HL-60 (cell line): ENCODE measurements at regions not wholly inside any gene's neighbourhood (a gene's known extent, or its start where the extent isn't known, plus 50 kb on each side); places are given as distances from the start of the nearest gene placed in this dataset.

Source experiments
- DNase-seq, 2 experiments: peaks; one replicate each; pipeline ENCODE4 v3.0.0-alpha.2; 2010 to 2020; ENCODE audit warnings: low read depth in 1 of 2, low spot score in 1 of 2
- H3K27ac ChIP-seq: fragments of 250-450 bp; sonication (Bioruptor Pico); replicated peaks from 2 replicates; pipeline ENCODE4 v1.5.1; 2020; ENCODE audit warnings: mild to moderate bottlenecking, moderate library complexity
- H3K27me3 ChIP-seq: fragments of 250-450 bp; sonication (Bioruptor Pico); 2 replicates; pipeline ENCODE4 v1.5.1; 2021; ENCODE audit warnings: mild to moderate bottlenecking, moderate library complexity; ENCODE audit not compliant: insufficient read depth, poor library complexity, severe bottlenecking
- H3K4me3 ChIP-seq: replicated peaks from 2 replicates; pipeline ENCODE4 v1.5.1; 2011; ENCODE audit warnings: mild to moderate bottlenecking, control low read depth, low read length; ENCODE audit not compliant: insufficient read depth
- CTCF ChIP-seq: IDR thresholded peaks from one replicate; pipeline ENCODE4 v1.5.1; 2011; ENCODE audit warnings: low read length, control low read depth, inconsistent platforms; ENCODE audit not compliant: insufficient read depth
- GABPA ChIP-seq: IDR thresholded peaks from 2 replicates; pipeline ENCODE4 v1.6.1; 2012; ENCODE audit warnings: low read depth
- POLR2AphosphoS5 ChIP-seq: IDR thresholded peaks from 2 replicates; pipeline ENCODE4 v1.6.1; 2012; ENCODE audit warnings: low read depth
- REST ChIP-seq: IDR thresholded peaks from 2 replicates; pipeline ENCODE4 v1.6.1; 2012; ENCODE audit warnings: low read depth; ENCODE audit not compliant: insufficient replicate concordance
- SPI1 ChIP-seq: IDR thresholded peaks from 2 replicates; pipeline ENCODE4 v1.6.1; 2012; ENCODE audit warnings: low read depth, mild to moderate bottlenecking, borderline replicate concordance

DNA sequence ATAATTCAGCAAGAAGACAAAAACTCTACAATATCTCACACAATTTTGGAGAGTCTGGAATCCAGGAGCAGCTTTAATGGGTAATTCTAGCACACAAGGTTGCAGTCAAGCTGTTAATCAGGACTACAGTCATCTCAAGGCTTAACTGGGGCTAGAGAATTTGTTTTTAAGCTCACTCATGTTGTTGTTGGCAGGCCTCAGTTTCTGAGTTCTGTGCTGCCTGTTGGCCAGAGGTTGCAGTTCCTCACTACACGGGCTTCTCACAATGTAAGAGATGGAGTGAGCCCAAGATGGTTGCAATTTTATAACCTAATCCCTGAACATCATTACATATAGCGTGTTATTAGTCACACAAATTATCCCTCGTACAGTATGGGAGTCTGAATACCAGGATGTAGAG lies 50.6 kb upstream of the TMEFF2 start:
- Histone ChIP-seq H3K27ac (no peak overlapping the region), H3K4me3 (no peak overlapping the region), H3K27me3 (no peaks in the 10 kb centered on the region)
- DNase-seq, result no peak
- TF ChIP-seq POLR2AphosphoS5 (no peak), CTCF (no peak), REST (no peak), SPI1 (no peak), GABPA (no peak)
